Thyroid gland (tissue), 4 donors: ENCODE measurements at regions not wholly inside any gene's neighbourhood (a gene's known extent, or its start where the extent isn't known, plus 50 kb on each side); places are given as distances from the start of the nearest gene placed in this dataset.

ENCODE experiments used
- POLR2A ChIP-seq, 2 donors: fragments of 450-650 bp; IDR thresholded peaks; one replicate each; pipeline ENCODE4 v1.6.1; 2017; ENCODE audit warnings: antibody characterized with exemption in 2 of 2, mild to moderate bottlenecking in 2 of 2, moderate library complexity in 1 of 2
- TF ChIP-seq, protein P1 (sequence below), 6 experiments: fragments of 200-600 bp in 3 of 6; fragments of 450-650 bp in 3 of 6; sonication (generic) in 3 of 6; IDR thresholded peaks; one replicate each; pipeline ENCODE4 v1.5.1; 2016 to 2019; ENCODE audit warnings: antibody characterized with exemption in 6 of 6, mild to moderate bottlenecking in 2 of 6, inconsistent platforms in 1 of 6, moderate library complexity in 1 of 6

DNA sequence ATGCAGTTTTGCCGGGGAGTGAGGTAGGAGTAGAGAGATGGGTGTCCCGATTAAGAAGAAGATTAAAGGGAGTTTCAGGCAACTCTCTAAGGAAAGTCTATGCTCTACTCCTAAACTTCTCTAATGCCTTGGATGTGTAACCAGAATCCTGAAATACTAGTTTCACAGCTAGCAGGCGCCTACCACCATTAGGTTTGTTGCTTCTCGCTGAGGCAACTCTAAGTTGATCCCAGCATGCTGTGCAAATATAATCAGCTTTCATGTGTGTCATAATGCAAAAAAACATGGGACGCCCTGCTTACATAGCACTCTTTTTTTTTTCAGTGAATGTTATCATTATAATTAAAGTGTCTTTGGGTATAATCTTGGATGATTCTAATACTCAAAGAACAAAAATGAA is 50.4 kb upstream of the FAM3C start:
- TF ChIP-seq, protein P1, sequence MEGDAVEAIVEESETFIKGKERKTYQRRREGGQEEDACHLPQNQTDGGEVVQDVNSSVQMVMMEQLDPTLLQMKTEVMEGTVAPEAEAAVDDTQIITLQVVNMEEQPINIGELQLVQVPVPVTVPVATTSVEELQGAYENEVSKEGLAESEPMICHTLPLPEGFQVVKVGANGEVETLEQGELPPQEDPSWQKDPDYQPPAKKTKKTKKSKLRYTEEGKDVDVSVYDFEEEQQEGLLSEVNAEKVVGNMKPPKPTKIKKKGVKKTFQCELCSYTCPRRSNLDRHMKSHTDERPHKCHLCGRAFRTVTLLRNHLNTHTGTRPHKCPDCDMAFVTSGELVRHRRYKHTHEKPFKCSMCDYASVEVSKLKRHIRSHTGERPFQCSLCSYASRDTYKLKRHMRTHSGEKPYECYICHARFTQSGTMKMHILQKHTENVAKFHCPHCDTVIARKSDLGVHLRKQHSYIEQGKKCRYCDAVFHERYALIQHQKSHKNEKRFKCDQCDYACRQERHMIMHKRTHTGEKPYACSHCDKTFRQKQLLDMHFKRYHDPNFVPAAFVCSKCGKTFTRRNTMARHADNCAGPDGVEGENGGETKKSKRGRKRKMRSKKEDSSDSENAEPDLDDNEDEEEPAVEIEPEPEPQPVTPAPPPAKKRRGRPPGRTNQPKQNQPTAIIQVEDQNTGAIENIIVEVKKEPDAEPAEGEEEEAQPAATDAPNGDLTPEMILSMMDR (IDR thresholded peaks at IDR 0.05) = no peak
- no peak for TF ChIP-seq POLR2A (IDR thresholded peaks at IDR 0.05)
